K562 (cell line): ENCODE measurements at regions not wholly inside any gene's neighbourhood (a gene's known extent, or its start where the extent isn't known, plus 50 kb on each side); places are given as distances from the start of the nearest gene placed in this dataset.

Experiments used
- ATAC-seq: fragments of 200-7000 bp; cut with Tn5 transposase; 3 replicates; pipeline ENCODE4 v1.9.1; 2020; ENCODE audit warnings: moderate library complexity
- BruUV-seq: library from RNA; stranded (reverse); fragments of 400-500 nt; replicated peaks from 2 replicates; lab custom pipeline; 2021; lab: Mats Ljungman, UMichigan
- CTCF ChIA-PET: fragments of 300-600 bp; formaldehyde crosslinking; extraction: SDS; loops from one replicate; lab custom pipeline; 2021; ENCODE audit warnings: low intra/inter-chr PET ratio; lab: Yijun Ruan, JAX
- POLR2A ChIA-PET: fragments of 300-600, 350-650 bp; sonication (Branson Sonifier 250); formaldehyde crosslinking; extraction: SDS; loops from one replicate; lab custom pipeline; 2021; ENCODE audit warnings: antibody characterized with exemption, inconsistent platforms; lab: Yijun Ruan, JAX
- DNase-seq, 4 experiments: peaks; one replicate each; pipeline versions ENCODE4 v3.0.0 to v3.0.0-alpha.2; 2011 to 2018; ENCODE audit warnings: low spot score in 3 of 4, mixed read lengths in 3 of 4; ENCODE audit errors: extremely low read depth in 1 of 4
- FAIRE-seq: peaks from 2 replicates; lab custom pipeline; 2011; peaks lifted over from hg19 to GRCh38; lab: Jason Lieb, UNC
- H2AFZ ChIP-seq: 2 replicates; pipeline ENCODE4 v1.6.0; 2011; ENCODE audit warnings: low read depth, low read length, control low read depth, inconsistent platforms
- H3K27ac ChIP-seq: fragments of 200-600 bp; 3 replicates; pipeline ENCODE4 v1.8.0; 2011; ENCODE audit warnings: low read depth, mild to moderate bottlenecking, control low read depth, inconsistent platforms, low read length, moderate library complexity, mixed read lengths; ENCODE audit errors: extremely low read depth
- H3K27me3 ChIP-seq, 2 experiments: fragments of 300-600 bp in 1 of 2; 2 replicates in 1 of 2; 3 replicates in 1 of 2; pipeline versions ENCODE4 v1.6.0 to v1.8.0; 2011; ENCODE audit warnings: inconsistent platforms in 2 of 2, low read length in 2 of 2, mild to moderate bottlenecking in 1 of 2, mixed read lengths in 1 of 2, moderate library complexity in 1 of 2; ENCODE audit not compliant: control insufficient read depth in 2 of 2, insufficient read depth in 2 of 2
- H3K36me3 ChIP-seq: fragments of 300-600 bp; 3 replicates; pipeline ENCODE4 v1.8.0; 2011; ENCODE audit warnings: mild to moderate bottlenecking, low read length, inconsistent platforms; ENCODE audit not compliant: control insufficient read depth, insufficient read depth
- H3K4me1 ChIP-seq, 2 experiments: fragments of 200-600 bp in 1 of 2; replicated peaks in 1 of 2; 2 replicates in 1 of 2; 3 replicates in 1 of 2; pipeline versions ENCODE4 v1.5.1 to v1.8.0; 2011; ENCODE audit warnings: inconsistent platforms in 2 of 2, low read length in 2 of 2, mild to moderate bottlenecking in 1 of 2, mixed read lengths in 1 of 2, moderate library complexity in 1 of 2; ENCODE audit not compliant: control insufficient read depth in 2 of 2, insufficient read depth in 2 of 2
- H3K4me2 ChIP-seq: 2 replicates; pipeline ENCODE4 v1.6.1; 2011; ENCODE audit warnings: low read length, control low read depth, inconsistent platforms, mixed read lengths; ENCODE audit not compliant: insufficient read depth
- H3K4me3 ChIP-seq: fragments of 200-600 bp; sonication (generic), shearing (Covaris generic); 2 replicates; pipeline ENCODE4 v1.5.1; 2016; ENCODE audit warnings: control low read depth, inconsistent platforms
- H3K79me2 ChIP-seq: fragments of 200-600 bp; 3 replicates; pipeline ENCODE4 v1.8.0; 2011; ENCODE audit warnings: low read length, inconsistent platforms; ENCODE audit not compliant: control insufficient read depth, insufficient read depth
- H3K9ac ChIP-seq, 2 experiments: 2 replicates each; pipeline versions ENCODE4 v1.6.0 to v1.6.1; 2011; ENCODE audit warnings: low read depth in 2 of 2, low read length in 2 of 2, control low read depth in 1 of 2, inconsistent platforms in 1 of 2, mild to moderate bottlenecking in 1 of 2, mixed read lengths in 1 of 2; ENCODE audit not compliant: insufficient read depth in 1 of 2
- H3K9me1 ChIP-seq: one replicate; pipeline ENCODE4 v1.6.0; 2011; ENCODE audit warnings: inconsistent platforms, mild to moderate bottlenecking, low read length, moderate library complexity; ENCODE audit not compliant: control insufficient read depth, insufficient read depth
- H3K9me3 ChIP-seq: replicated peaks from 2 replicates; pipeline ENCODE4 v1.5.1; 2011; ENCODE audit warnings: low read depth, low read length, inconsistent platforms; ENCODE audit not compliant: control insufficient read depth, insufficient read depth
- H4K20me1 ChIP-seq: replicated peaks from 2 replicates; pipeline ENCODE4 v1.6.1; 2011; ENCODE audit warnings: low read length, inconsistent platforms, mixed read lengths; ENCODE audit not compliant: control insufficient read depth, insufficient read depth
- ADNP ChIP-seq: fragments of 200-800 bp; sonication (Bioruptor generic); IDR thresholded peaks from 2 replicates; pipeline ENCODE4 v1.6.1; 2016; ENCODE audit warnings: missing genetic modification characterization, missing compliant biosample characterization
- BRCA1 ChIP-seq, 2 experiments: fragments of 450-650 bp in 1 of 2; sonication (generic) in 1 of 2; formaldehyde crosslinking in 1 of 2; IDR thresholded peaks; 2 replicates each; pipeline versions ENCODE4 v1.5.0 to v1.6.1; 2017 to 2020; ENCODE audit warnings: mild to moderate bottlenecking in 1 of 2, missing genetic modification reagents in 1 of 2
- HNRNPK ChIP-seq: fragments of 200-400 bp; formaldehyde crosslinking; IDR thresholded peaks from one replicate; pipeline ENCODE4 v1.6.1; 2018; ENCODE audit warnings: mild to moderate bottlenecking, low read depth, low read length; ENCODE audit not compliant: poor library complexity, severe bottlenecking
- KAT8 ChIP-seq: fragments of 450-650 bp; IDR thresholded peaks from 2 replicates; pipeline ENCODE4 v1.6.1; 2016; ENCODE audit warnings: low read depth, mild to moderate bottlenecking
- MEIS2 ChIP-seq: fragments of 450-650 bp; IDR thresholded peaks from 2 replicates; pipeline ENCODE4 v1.6.1; 2014; ENCODE audit warnings: mild to moderate bottlenecking; ENCODE audit not compliant: partially characterized antibody
- RBM22 ChIP-seq: fragments of 200-400 bp; formaldehyde crosslinking; IDR thresholded peaks from 2 replicates; pipeline ENCODE4 v1.6.1; 2018; ENCODE audit warnings: low read length, low read depth; ENCODE audit not compliant: poor library complexity, severe bottlenecking
- TGIF2 ChIP-seq: sonication (generic); formaldehyde crosslinking; IDR thresholded peaks from 2 replicates; pipeline ENCODE4 v1.8.1; 2022; ENCODE audit warnings: mild to moderate bottlenecking, missing genetic modification reagents, moderate library complexity
- ZC3H11A ChIP-seq: IDR thresholded peaks from 2 replicates; pipeline ENCODE4 v1.6.1; 2012; ENCODE audit warnings: low read depth, low read length, improper control_type of control experiment
- ZNF197 ChIP-seq: fragments of 200-800 bp; sonication (Bioruptor generic); IDR thresholded peaks from 2 replicates; pipeline ENCODE4 v1.6.1; 2016; ENCODE audit warnings: low read depth, missing genetic modification characterization, missing compliant biosample characterization
- ZNF263 ChIP-seq: sonication (generic); formaldehyde crosslinking; IDR thresholded peaks from 2 replicates; pipeline ENCODE4 v1.8.0; 2022; ENCODE audit warnings: mild to moderate bottlenecking, missing genetic modification reagents, borderline replicate concordance
- ZNF384 ChIP-seq: IDR thresholded peaks from 2 replicates; pipeline ENCODE4 v1.6.1; 2012; ENCODE audit warnings: low read depth, low read length, improper control_type of control experiment
- WGBS: fragments of 100-300 bp; shearing (Covaris generic); methylation state at CpG from one replicate; pipeline ENCODE4 v1.1.6; 2016; ENCODE audit warnings: low coverage, mixed read lengths; ENCODE audit not compliant: insufficient coverage; ENCODE audit errors: missing lambda C conversion rate; 5-methylcytosine and 5-hydroxymethylcytosine counted together
- in situ Hi-C: fragments of 300-500 bp; cut with MboI; formaldehyde crosslinking; loops from 4 replicates; pipeline ENCODE4 v1.15.0; 2018; ENCODE audit warnings: inconsistent platforms, mixed read lengths
- intact Hi-C: fragments of 100-400 bp; cut with micrococcal nuclease; formaldehyde crosslinking; loops from 2 replicates; pipeline ENCODE4 v1.14.2; 2022
- TF ChIP-seq, protein P1 (sequence below): fragments of 450-650 bp; IDR thresholded peaks from 2 replicates; pipeline ENCODE4 v1.6.1; 2017; ENCODE audit warnings: mild to moderate bottlenecking, moderate library complexity
- TF ChIP-seq, protein P2 (sequence below): fragments of 250-450 bp; sonication (Bioruptor Pico); IDR thresholded peaks from 2 replicates; pipeline ENCODE4 v1.8.0; 2021; ENCODE audit warnings: moderate library complexity, mild to moderate bottlenecking, inconsistent platforms

DNA sequence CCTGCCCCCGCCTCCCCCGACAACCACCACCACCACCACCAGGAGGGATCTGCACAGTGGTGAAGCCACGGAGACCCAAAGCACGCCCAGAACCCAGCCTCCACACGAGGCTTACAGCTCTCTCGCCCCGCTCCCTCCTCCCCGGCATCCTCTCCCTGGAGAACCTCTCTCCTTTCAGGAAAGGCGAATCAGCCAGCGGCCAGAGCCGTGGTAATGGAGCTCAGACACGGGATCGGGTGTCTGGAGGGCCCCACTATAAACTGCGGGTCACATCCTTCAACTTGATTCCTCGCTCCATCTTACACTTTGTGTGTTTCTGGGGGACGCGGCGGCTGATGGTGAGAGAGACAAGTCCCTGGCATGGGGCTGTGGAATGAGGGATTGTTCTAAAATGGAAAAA lies 271.5 kb upstream of the SIX2 start:
- 2% methylated on average over 18 of the region's 18 CpGs for WGBS
- Histone ChIP-seq H3K9me3 (no peaks in the 10 kb centered on the region), H3K9ac (no peak overlapping the region), H2AFZ (no peak overlapping the region), H3K79me2 (no peaks in the 10 kb centered on the region), H3K27me3 (peaks cover 33 to 42% of the 10 kb centered on the region in 2 experiments), H4K20me1 (no peaks in the 10 kb centered on the region; the same call in 1 of the 2 replicates), H3K4me1 (no peaks in the 10 kb centered on the region), H3K4me2 (no peak overlapping the region), H3K27ac (no peak overlapping the region), H3K36me3 (no peaks in the 10 kb centered on the region), H3K4me3 (no peak overlapping the region), H3K9me1 (no peaks in the 10 kb centered on the region)
- TF ChIP-seq ADNP (tag) (no peak), ZNF263 (CRISPR knock-in tag) (no peak), ZC3H11A (no peak), ZNF197 (no peak), TGIF2 (CRISPR knock-in tag) (no peak), ZNF384 (no peak), RBM22 (no peak), BRCA1 (IDR thresholded peaks at IDR 0.05) (no peak), BRCA1 (CRISPR knock-in tag; IDR thresholded peaks at IDR 0.05) (no peak), HNRNPK (no peak), KAT8 (no peak), MEIS2 (no peak)
- TF ChIP-seq, protein P1, sequence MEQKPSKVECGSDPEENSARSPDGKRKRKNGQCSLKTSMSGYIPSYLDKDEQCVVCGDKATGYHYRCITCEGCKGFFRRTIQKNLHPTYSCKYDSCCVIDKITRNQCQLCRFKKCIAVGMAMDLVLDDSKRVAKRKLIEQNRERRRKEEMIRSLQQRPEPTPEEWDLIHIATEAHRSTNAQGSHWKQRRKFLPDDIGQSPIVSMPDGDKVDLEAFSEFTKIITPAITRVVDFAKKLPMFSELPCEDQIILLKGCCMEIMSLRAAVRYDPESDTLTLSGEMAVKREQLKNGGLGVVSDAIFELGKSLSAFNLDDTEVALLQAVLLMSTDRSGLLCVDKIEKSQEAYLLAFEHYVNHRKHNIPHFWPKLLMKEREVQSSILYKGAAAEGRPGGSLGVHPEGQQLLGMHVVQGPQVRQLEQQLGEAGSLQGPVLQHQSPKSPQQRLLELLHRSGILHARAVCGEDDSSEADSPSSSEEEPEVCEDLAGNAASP: no peak
- TF ChIP-seq, protein P2, sequence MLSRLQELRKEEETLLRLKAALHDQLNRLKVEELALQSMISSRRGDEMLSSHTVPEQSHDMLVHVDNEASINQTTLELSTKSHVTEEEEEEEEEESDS (CRISPR knock-in tag): no peak
- in situ Hi-C loops (no loop called here), intact Hi-C loops (no loop called here)
- POLR2A ChIA-PET: no interaction called here
- ATAC-seq (peak; percentile 33; the same call in 1 of the 3 replicates), DNase-seq (no peak), FAIRE-seq (no peak)
- CTCF ChIA-PET: no interaction called here
- no TSS peak for BruUV-seq
